ENCODE measurements at regions not wholly inside any gene's neighbourhood (a gene's known extent, or its start where the extent isn't known, plus 50 kb on each side); places are given as distances from the start of the nearest gene placed in this dataset.

DNA sequence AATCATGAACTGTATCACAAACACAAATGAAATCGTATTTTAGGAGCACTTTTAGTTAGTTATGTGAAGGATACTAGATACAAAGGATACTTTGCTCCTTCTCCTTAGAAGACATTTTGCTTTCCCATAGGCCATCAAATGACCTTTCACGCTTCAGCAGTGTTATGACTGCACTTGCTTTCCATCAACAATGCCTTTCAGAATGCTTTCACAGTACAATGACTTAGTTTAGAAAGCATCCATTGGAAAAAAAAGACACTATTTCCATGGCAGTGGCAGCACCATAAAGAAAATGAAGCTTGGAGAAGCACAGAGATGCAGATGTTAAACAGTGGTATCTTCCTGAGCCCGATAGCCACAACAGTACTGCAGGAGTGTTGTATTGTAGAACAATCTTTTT lies 203.9 kb downstream of the PCSK1 start (continued):
- TF ChIP-seq, protein P1, sequence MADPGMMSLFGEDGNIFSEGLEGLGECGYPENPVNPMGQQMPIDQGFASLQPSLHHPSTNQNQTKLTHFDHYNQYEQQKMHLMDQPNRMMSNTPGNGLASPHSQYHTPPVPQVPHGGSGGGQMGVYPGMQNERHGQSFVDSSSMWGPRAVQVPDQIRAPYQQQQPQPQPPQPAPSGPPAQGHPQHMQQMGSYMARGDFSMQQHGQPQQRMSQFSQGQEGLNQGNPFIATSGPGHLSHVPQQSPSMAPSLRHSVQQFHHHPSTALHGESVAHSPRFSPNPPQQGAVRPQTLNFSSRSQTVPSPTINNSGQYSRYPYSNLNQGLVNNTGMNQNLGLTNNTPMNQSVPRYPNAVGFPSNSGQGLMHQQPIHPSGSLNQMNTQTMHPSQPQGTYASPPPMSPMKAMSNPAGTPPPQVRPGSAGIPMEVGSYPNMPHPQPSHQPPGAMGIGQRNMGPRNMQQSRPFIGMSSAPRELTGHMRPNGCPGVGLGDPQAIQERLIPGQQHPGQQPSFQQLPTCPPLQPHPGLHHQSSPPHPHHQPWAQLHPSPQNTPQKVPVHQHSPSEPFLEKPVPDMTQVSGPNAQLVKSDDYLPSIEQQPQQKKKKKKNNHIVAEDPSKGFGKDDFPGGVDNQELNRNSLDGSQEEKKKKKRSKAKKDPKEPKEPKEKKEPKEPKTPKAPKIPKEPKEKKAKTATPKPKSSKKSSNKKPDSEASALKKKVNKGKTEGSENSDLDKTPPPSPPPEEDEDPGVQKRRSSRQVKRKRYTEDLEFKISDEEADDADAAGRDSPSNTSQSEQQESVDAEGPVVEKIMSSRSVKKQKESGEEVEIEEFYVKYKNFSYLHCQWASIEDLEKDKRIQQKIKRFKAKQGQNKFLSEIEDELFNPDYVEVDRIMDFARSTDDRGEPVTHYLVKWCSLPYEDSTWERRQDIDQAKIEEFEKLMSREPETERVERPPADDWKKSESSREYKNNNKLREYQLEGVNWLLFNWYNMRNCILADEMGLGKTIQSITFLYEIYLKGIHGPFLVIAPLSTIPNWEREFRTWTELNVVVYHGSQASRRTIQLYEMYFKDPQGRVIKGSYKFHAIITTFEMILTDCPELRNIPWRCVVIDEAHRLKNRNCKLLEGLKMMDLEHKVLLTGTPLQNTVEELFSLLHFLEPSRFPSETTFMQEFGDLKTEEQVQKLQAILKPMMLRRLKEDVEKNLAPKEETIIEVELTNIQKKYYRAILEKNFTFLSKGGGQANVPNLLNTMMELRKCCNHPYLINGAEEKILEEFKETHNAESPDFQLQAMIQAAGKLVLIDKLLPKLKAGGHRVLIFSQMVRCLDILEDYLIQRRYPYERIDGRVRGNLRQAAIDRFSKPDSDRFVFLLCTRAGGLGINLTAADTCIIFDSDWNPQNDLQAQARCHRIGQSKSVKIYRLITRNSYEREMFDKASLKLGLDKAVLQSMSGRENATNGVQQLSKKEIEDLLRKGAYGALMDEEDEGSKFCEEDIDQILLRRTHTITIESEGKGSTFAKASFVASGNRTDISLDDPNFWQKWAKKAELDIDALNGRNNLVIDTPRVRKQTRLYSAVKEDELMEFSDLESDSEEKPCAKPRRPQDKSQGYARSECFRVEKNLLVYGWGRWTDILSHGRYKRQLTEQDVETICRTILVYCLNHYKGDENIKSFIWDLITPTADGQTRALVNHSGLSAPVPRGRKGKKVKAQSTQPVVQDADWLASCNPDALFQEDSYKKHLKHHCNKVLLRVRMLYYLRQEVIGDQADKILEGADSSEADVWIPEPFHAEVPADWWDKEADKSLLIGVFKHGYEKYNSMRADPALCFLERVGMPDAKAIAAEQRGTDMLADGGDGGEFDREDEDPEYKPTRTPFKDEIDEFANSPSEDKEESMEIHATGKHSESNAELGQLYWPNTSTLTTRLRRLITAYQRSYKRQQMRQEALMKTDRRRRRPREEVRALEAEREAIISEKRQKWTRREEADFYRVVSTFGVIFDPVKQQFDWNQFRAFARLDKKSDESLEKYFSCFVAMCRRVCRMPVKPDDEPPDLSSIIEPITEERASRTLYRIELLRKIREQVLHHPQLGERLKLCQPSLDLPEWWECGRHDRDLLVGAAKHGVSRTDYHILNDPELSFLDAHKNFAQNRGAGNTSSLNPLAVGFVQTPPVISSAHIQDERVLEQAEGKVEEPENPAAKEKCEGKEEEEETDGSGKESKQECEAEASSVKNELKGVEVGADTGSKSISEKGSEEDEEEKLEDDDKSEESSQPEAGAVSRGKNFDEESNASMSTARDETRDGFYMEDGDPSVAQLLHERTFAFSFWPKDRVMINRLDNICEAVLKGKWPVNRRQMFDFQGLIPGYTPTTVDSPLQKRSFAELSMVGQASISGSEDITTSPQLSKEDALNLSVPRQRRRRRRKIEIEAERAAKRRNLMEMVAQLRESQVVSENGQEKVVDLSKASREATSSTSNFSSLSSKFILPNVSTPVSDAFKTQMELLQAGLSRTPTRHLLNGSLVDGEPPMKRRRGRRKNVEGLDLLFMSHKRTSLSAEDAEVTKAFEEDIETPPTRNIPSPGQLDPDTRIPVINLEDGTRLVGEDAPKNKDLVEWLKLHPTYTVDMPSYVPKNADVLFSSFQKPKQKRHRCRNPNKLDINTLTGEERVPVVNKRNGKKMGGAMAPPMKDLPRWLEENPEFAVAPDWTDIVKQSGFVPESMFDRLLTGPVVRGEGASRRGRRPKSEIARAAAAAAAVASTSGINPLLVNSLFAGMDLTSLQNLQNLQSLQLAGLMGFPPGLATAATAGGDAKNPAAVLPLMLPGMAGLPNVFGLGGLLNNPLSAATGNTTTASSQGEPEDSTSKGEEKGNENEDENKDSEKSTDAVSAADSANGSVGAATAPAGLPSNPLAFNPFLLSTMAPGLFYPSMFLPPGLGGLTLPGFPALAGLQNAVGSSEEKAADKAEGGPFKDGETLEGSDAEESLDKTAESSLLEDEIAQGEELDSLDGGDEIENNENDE (IDR thresholded peaks at IDR 0.05; ENCODE audit: insufficient replicate concordance, low read length) = no peak
- TF ChIP-seq CHD2 (IDR thresholded peaks at IDR 0.05; ENCODE audit: low read length) = no peak
- TF ChIP-seq NANOG (IDR thresholded peaks at IDR 0.05; ENCODE audit: insufficient read depth, low read depth, low read length, poor library complexity, severe bottlenecking) = no peak
- no peak for TF ChIP-seq HDAC2 (IDR thresholded peaks at IDR 0.05; ENCODE audit: borderline replicate concordance in 1 of 2, low read depth in 2 of 2, low read length in 2 of 2)
- TF ChIP-seq, protein P2, sequence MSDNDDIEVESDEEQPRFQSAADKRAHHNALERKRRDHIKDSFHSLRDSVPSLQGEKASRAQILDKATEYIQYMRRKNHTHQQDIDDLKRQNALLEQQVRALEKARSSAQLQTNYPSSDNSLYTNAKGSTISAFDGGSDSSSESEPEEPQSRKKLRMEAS (IDR thresholded peaks at IDR 0.05) = no peak
- no peak for TF ChIP-seq TBP (IDR thresholded peaks at IDR 0.05; ENCODE audit: low read depth, low read length)
- TF ChIP-seq CEBPB (IDR thresholded peaks at IDR 0.05; ENCODE audit: low read depth, low read length) = no peak
- no peak for TF ChIP-seq SP4 (IDR thresholded peaks at IDR 0.05; ENCODE audit: low read length)
- TF ChIP-seq SRF (IDR thresholded peaks at IDR 0.05; ENCODE audit: low read depth, low read length) = no peak
- no peak for TF ChIP-seq KDM5A (IDR thresholded peaks at IDR 0.05; ENCODE audit: low read length)
- TF ChIP-seq RNF2 (IDR thresholded peaks at IDR 0.05; ENCODE audit: borderline replicate concordance, low read depth, low read length, missing control alignments, poor library complexity, severe bottlenecking) = no peak
- no peak for TF ChIP-seq HDAC6 (IDR thresholded peaks at IDR 0.05; ENCODE audit: low read depth, low read length)

Measured in H1 (cell line).